Caki2 (cell line): ENCODE measurements at regions not wholly inside any gene's neighbourhood (a gene's known extent, or its start where the extent isn't known, plus 50 kb on each side); places are given as distances from the start of the nearest gene placed in this dataset.
A peak's percentile ranks its signal among the peaks of the same experiment; 100 is the strongest.
"Not testable (repeated sequence)": the region's sequence is repeated elsewhere in the genome, so short reads cannot be mapped to it uniquely, and the experiment has no call there.

Experiments
- DNase-seq: peaks from one replicate; pipeline ENCODE4 v3.0.0-alpha.2; 2015; ENCODE audit warnings: low read depth
- in situ Hi-C: cut with HindIII; loops from 2 replicates; pipeline ENCODE4 v1.10.0; 2016; ENCODE audit warnings: low sequenced_read_pairs, low pct_unique_long_range_greater_than_20kb, mixed read lengths

DNA sequence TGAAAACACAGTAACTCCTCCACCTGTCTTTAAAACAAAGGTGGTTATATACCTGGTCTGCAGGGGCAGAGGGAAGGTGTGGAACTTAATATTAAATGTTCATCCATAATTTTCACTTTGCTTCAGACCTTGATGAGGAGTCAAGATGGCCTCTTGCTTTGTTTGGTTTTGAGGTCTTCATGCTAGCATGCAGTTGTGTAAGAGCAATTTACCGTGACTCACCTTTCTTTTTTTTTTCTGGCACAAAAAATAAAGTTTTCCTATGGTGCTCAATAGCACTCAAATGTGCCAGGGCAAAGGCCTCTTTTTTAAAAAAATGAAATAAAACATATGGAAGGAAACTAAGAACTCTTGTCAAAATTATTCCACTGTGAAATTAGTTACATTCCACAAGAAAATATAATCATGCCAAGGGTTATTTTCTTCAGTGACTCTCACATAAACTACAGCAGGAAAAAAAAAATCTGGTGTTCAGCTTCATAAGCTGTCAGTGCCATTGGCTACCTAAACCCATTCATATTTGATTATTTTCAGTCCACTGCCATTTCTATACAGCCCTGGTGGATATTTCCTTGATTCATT lies 128.2 kb downstream of the SLC7A11 start:
- DNase-seq, result no peak
- in situ Hi-C loops, result no loop called here

DNA sequence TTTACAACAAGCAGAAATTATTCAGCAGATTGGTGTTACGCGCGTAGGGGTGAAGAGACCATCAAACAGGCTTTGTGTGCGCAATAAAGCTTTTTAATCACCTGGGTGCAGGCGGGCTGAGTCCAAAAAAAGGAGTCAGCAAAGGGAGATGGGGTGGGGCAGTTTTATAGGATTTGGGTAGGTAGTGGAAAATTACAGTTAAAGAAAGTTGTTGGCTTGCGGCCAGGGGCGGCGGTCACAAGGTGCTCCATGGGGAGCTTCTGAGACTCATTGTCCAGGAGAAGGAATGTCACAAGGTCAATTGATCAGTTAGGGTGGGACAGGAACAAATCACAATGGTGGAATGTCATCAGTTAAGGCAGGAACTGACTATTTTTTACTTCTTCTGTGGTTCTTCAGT lies 129.3 kb downstream of the SLC7A11 start:
- DNase-seq, in situ Hi-C loops: not testable (repeated sequence)

DNA sequence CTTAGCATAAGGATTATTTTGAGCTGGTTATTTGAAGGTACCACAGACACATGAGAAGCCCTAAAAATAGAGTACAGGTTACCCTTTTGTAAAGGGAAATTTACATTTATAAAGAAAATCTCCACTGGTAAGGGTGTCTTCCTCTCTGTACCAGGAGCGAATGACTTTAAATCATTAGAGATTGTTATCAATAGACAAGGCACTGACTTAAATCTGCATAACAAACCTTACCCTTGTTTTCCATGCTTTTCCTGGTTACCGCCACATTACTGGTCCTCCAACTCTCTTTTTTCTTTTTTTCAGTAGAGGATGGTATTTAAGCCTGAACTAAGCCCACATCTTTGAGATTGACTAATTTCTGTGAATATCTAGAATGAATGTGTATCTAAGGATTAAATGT lies 129.8 kb downstream of the SLC7A11 start:
- DNase-seq, result no peak
- in situ Hi-C loops, result no loop called here

DNA sequence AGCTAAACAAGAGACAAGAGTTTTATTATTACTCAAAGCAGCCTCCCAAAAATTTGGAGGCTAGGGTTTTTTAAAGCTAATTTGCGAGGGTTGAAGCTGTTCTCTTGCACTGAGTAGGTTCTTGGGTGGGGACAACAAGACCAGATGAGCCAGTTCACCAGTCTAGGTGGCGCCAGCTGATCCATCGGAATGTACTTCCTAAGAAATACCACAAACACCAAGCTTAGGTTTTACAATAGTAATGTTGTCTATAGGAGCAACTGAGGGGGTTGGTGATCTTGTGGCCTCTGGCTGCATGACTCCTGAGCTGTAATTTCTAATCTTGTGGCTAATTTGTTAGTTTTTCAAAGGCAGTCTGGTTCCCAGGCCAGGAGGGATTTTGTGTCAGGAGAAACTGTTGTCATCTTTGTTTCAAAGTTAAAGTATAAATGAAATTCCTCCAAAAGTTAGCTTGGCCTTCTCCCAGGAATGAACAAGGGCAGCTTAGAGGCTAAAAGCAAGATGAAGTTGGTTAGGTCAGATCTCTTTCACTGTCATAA lies 130.6 kb downstream of the SLC7A11 start:
- in situ Hi-C loops, result no loop called here
- DNase-seq, result no peak

DNA sequence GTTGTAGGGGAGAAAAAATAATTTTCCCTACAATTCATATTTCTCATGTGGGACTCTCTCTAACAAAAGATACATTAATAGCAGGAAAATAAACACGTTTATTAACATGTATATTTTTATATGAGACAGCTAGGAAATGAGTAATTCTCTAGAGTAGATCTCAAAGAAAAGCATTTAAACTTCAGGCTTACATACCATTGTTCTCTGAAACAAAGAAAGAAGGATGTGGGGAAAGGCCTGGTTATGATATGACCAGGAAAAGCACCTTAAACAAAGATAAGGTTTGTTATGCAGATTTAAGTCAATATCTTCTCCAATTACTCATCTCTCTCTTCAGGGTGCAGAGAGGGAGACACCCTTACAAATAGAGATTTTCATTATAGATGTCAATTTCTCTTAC lies 131.3 kb downstream of the SLC7A11 start:
- no peak for DNase-seq
- in situ Hi-C loops, result no loop called here

DNA sequence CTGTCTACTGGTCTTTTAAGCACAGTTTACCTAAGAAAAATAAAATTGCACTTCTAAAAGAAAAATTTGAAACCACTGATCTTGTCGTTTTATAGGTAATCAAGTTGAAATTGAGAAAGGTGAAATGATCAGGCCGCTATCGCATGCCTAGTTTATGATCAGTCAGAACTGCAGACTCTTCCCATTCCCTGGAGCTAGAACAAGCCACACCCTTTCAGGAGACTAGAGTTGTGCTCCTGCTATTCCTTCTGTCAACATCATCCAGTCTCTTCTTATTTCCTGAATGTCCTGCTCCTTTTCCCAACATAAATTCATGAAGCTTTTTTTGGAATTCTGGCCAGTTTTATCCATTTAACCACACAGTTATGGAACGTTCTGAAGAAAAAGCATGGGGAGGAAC lies 135.1 kb downstream of the SLC7A11 start:
- in situ Hi-C loops, result no loop called here
- DNase-seq, result no peak

DNA sequence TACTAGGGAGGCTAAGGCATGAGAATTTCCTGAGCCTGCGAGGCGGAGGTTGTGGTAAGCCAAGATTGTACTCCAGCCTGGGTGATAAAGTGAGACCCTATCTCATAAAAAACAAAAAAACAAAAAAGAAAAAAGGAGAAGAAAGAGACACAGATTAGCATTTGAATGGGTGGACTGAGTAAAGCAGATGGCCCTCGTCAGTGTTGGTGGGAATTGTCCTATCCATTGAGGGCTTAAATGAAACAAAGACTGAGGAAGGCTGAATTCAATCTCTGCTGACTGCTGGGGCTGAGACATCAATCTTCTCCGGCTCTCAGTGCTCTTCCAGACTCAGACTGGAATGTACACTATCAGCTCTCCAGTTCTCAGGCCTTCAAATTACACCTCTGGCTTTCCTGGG lies 136.8 kb downstream of the SLC7A11 start:
- in situ Hi-C loops, result no loop called here
- DNase-seq, result no peak

DNA sequence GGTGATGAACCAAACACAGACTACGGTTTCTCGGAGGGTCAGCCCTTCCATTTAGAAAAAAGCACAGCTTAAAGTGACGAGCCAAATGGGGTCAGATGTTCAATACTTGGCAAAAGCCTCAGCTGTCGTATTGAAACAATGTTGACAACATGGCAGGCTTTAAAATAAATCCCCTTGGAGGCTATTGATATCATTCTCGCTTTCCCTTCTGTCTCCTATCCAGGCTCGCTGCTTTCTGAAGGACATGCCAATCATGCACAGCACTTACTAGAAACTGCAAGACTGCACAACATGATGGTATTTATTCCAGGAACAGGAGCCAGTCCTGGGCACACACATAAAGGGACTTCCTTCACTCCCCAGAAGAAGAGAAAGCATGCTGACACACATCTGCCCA lies 137.9 kb downstream of the SLC7A11 start:
- in situ Hi-C loops, result no loop called here
- DNase-seq, result no peak

DNA sequence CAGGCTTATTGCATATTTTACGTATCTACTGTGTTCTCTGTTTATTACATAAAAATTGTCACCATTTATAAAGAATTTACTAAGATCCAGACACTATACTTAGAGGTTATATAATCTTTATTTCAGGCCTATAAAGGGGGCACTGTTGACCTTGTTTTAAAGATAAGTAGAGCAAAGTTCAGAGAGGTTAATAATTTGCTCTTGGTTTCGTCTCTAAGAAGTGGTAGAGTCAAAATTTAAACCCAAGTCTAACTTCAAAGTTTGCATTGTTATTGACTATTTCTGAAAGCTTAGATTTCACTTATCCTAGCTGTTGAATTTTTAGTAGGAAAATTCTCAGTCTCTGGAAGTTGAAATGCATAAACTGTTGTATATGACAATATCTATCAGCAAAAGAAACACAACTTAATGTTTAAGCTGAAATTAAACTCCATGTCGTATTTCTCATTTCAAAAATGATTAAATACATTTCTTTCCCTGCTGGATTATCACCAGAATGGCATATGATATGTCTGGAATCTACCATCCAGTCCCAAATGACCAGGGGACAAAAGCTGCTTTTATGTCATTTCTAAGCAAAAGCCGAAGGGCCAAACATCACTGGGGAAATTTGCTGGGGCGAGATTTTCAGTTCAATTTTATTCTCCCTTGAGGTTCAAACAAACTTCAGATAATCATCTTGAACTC lies 138.4 kb downstream of the SLC7A11 start:
- DNase-seq, result no peak
- in situ Hi-C loops, result no loop called here

DNA sequence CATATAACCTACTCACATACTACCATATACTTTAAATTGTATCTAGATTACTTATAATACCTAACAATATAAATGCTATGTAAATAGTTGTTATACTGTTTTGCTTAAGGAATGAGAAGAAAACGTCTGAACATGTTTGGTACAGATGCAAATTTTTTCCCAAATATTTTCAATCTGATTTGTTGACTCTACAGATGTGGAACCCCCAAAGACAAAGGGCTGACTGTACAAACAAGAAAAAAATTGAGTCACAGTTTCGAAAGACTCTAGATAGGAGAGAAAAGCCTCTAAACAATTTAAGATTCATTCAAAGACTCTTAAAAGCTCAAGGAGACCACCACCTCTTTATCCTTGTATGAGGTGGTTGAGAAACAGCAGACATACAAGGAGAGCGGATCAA lies 142.8 kb downstream of the SLC7A11 start:
- DNase-seq, result no peak
- in situ Hi-C loops, result no loop called here

DNA sequence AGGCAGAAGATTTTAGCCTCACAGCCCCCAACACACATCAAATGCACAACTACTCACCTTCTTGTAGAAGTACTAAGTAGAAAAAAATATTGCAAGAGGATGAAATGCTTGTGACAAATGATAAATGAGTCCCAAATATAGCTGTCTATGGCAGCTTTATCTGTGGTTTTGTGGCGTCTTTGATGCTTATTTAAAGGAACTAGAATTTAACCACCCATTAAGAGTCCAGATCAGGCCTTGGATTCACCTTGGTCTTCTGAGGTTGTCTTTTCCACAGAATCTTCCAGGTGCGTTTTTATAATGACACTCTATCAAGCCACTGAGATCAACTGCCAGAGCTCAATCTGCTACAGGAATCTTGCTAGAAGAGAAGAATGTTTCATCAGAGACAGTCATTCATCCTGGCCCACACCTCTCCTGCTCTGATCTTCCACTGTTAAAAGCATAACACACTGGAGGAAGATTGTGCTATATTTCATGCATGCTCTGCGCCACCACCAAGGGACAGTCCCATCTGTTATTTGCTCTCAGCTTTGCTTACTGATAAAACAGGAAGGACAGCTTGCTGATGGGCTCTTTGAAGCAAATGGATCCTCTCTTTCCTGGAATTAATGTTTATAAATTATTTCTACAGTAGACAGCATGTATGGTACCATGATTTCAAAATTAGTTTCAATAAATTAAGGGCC lies 144.1 kb downstream of the SLC7A11 start:
- in situ Hi-C loops, result no loop called here
- no peak for DNase-seq

DNA sequence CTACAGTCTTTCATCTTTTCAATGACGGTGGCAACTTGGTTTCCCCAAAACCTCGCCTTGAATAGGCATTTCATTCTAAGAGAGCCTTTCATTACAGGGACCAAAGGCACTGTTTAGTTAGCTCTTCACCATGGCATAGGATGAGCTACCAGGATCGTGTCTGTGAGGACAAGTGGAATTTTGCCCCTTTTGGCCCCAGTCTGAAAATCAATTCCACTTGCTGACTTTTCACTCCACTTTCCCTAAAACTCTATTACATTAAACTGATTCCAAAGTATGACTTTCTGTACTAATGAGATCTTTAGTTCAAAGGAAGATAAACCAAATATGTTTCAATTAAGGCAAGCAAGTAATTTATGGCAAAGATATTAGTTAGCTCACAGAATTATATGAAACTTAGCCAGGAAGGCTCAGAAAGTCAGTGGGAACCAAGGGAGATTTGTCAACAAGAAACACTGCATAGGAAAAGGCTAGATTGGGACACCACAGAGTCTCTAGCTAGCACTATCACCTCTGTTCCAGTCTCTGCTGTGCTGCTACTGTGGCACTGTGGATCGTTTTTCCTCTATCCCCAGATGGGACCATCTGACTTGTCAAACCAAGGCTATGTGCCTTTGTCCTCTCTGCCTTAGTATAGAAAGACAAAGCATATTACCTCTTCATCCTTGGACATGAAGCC lies 145.6 kb downstream of the SLC7A11 start:
- in situ Hi-C loops, result no loop called here

DNA sequence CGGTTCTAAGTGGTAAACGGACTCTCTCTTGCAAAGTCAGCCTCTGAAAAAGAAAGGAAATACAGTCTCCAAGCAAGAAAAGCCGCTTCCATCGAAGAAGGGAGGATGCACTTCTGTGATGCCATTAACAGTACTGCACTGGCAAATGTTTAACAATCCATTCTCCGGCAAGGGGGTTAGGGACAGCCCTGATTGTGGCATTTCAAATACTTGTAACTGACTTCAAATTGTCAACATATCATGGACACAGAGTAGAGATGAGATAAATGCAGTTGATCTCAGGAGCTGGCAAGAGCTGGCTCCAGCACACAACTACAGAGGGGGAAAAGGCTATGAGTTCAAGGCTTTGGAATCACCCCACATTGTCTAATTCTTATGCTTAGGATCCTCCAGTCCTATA lies 146.8 kb downstream of the SLC7A11 start:
- in situ Hi-C loops, result no loop called here
- DNase-seq, result no peak

More for the DNA sequence above, 145.6 kb downstream of the SLC7A11 start:
- no peak for DNase-seq

DNA sequence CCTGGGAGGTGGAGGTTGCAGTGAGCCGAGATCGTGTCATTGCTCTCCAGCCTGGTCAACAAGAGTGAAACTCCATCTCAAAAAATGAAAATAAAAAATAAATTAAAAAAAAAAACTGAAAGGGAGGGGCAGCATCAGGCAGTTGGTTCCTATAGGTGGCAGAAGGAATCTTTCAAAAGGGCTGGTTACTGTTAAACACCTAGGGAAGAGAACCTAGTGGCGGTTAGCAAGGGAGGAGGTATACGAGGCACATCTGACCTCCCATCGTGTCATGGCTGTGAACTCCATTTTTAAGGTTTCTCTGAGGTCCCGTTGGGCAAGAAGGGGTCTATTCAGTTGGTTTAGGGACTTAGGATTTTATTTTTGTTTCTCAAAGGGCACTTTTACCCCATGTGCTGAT lies 150.1 kb downstream of the SLC7A11 start:
- no peak for DNase-seq
- in situ Hi-C loops, result no loop called here

DNA sequence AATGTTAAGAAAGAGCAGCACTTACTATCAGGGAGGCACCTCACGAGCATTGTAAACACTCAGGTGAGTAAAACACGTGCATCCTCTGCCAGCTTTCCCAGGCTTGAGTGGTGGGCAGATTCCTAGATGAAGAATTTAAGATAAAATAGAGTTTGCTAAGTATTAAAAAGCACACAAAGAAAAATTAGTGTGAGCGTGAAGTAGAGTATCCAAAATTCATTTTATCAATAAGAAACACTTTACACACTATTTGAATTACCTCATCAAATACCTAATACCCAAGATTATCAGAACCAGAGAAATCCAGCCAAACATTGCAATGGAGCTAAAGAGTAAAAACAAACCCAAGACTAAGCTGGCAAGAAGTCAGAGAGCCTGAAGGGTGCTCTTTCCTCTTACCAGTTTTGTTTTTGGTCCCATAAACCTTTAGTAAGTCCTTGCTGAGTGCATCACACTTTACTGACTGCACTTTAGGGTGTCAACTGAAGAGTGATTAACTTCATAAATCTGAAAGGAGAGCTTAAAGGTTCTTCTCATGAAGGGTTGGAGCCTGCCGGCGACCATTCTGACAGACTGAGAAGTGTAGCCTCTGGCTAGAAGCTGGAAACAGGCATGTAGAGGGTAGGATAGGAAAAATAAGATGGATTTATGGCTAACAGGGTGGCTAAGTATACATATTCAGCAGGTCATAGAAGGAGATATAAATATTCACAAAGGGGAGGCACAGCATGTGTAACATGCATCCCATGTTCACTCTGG lies 151.1 kb downstream of the SLC7A11 start:
- in situ Hi-C loops, result no loop called here
- no peak for DNase-seq

DNA sequence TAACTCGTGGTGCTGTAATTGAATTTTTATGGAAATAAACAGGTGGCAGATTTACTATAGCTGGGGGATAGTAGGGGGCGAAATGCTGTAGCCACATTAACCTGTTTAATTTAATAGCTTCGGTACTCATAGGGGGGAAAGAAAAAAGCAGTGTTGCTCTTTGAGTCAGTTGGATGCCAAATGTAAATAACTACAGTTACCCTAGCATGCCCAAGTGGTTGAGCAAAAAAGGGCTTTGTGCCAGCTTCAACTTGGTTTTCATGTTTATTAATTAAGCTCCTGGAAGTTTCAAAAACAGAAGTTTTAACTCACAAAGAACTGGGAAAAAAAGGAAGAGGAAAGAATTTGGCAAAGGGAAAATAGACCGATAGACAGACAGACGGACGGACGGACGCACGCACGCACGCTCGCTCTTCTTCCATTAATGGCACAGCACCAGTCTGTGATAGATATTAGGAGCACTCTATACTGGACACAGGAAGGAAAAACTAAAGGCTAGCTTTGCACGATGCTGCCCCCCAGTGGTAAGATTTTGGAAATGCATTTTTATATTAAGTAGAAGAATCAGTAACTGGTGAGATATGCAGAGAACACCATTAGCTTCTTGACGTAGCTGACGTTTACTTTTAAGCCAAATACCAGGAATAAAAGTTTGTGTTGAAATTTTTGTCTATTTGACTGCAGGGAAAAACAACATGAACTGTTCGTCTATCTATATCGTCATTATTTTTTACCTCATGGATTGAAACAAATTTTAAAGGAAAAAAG lies 151.8 kb downstream of the SLC7A11 start:
- in situ Hi-C loops, result no loop called here
- DNase-seq, result peak; percentile 70

DNA sequence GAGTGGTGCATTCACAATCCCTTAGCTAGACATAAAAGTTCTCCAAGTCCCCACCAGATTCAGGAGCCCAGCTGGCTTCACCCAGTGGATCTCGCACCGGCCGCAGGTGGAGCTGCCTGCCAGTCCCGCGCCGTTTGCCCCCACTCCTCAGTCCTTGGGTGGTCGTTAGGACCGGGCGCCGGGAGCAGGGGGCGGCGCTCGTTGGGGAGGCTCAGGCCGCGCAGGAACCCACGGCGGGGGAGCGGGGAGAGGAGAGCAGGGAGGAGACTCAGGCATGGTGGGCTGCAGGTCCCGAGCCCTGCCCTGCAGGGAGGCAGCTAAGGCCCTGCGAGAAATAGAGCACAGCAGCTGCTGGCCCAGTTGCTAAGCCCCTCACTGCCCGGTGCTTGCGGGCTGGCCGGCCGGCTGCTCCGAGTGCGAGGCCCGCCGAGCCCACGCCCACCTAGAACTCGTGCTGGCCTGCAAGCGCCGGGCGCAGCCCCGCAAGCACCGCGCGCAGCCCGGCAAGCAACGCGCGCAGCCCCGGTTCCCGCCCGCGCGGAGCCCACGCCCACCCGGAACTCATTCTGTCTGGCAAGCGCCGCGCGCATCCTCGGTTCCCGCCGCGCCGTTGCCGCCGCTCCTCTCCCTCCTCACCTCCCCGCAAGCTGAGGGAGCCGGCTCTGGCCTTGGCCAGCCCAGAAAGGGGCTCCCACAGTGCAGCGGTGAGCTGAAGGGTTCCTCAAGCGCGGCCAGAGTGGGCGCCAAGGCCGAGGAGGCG lies 153.5 kb downstream of the SLC7A11 start:
- in situ Hi-C loops, result no loop called here
- DNase-seq, result no peak
